Neural cell (in vitro differentiated cells): ENCODE measurements at regions not wholly inside any gene's neighbourhood (a gene's known extent, or its start where the extent isn't known, plus 50 kb on each side); places are given as distances from the start of the nearest gene placed in this dataset.

Experiments used
- H2AFZ ChIP-seq: fragments of 200-600, 300-800 bp; sonication (generic), shearing (Covaris generic); 2 replicates; pipeline ENCODE4 v1.6.0; 2014; ENCODE audit warnings: low read depth, mild to moderate bottlenecking, antibody characterized with exemption, low read length, moderate library complexity
- H3F3A ChIP-seq: fragments of 200-600 bp; shearing (Covaris generic); 2 replicates; pipeline ENCODE4 v1.6.1; 2016; ENCODE audit warnings: mild to moderate bottlenecking, moderate library complexity, mixed read lengths, antibody characterized with exemption, low read length; ENCODE audit not compliant: insufficient read depth, poor library complexity, severe bottlenecking
- H3K27ac ChIP-seq: fragments of 200-600, 300-800 bp; sonication (generic), shearing (Covaris generic); 2 replicates; pipeline ENCODE4 v1.5.1; 2014; ENCODE audit warnings: mild to moderate bottlenecking, low read length, moderate library complexity
- H3K27me3 ChIP-seq: fragments of 300-800, 200-600 bp; sonication (generic), shearing (Covaris generic); 2 replicates; pipeline ENCODE4 v1.6.0; 2014; ENCODE audit warnings: mild to moderate bottlenecking, low read depth, low read length, moderate library complexity; ENCODE audit not compliant: insufficient read depth
- H3K36me3 ChIP-seq: fragments of 300-800, 200-600 bp; sonication (generic), shearing (Covaris generic); 2 replicates; pipeline ENCODE4 v1.5.1; 2014; ENCODE audit warnings: mild to moderate bottlenecking, antibody characterized with exemption, low read length, moderate library complexity; ENCODE audit not compliant: insufficient read depth
- H3K4me2 ChIP-seq: fragments of 300-800, 200-600 bp; sonication (generic), shearing (Covaris generic); 2 replicates; pipeline ENCODE4 v1.6.0; 2014; ENCODE audit warnings: mild to moderate bottlenecking, low read length
- H3K4me3 ChIP-seq: fragments of 300-800, 200-600 bp; sonication (generic), shearing (Covaris generic); 2 replicates; pipeline ENCODE4 v1.5.1; 2014; ENCODE audit warnings: mild to moderate bottlenecking, low read length, moderate library complexity
- H3K79me2 ChIP-seq: fragments of 200-600 bp; shearing (Covaris generic); replicated peaks from 2 replicates; pipeline ENCODE4 v1.6.0; 2014; ENCODE audit warnings: mild to moderate bottlenecking, low read length, moderate library complexity; ENCODE audit not compliant: insufficient read depth
- H3K9ac ChIP-seq: fragments of 300-800, 200-600 bp; sonication (generic), shearing (Covaris generic); 2 replicates; pipeline ENCODE4 v1.6.1; 2016; ENCODE audit warnings: mild to moderate bottlenecking, low read length, mixed read lengths
- H3K9me2 ChIP-seq: fragments of 200-600 bp; shearing (Covaris generic); 2 replicates; pipeline ENCODE4 v1.6.1; 2016; ENCODE audit warnings: mild to moderate bottlenecking, low read length, mixed read lengths; ENCODE audit not compliant: insufficient read depth
- H3K9me3 ChIP-seq: fragments of 200-600, 300-800 bp; sonication (generic), shearing (Covaris generic); 2 replicates; pipeline ENCODE4 v1.6.1; 2016; ENCODE audit warnings: mild to moderate bottlenecking, mixed run types, low read length, moderate library complexity, mixed read lengths
- H4K20me1 ChIP-seq: fragments of 200-600 bp; shearing (Covaris generic); 2 replicates; pipeline ENCODE4 v1.6.1; 2016; ENCODE audit warnings: mild to moderate bottlenecking, mixed run types; ENCODE audit not compliant: insufficient read depth
- EP300 ChIP-seq: fragments of 450-650 bp; conservative IDR thresholded peaks from 2 replicates; pipeline ENCODE4 v1.6.1; 2014; ENCODE audit warnings: antibody characterized with exemption, mild to moderate bottlenecking, moderate library complexity; ENCODE audit not compliant: poor library complexity, severe bottlenecking
- EZH2 ChIP-seq: fragments of 200-600, 300-800 bp; shearing (Covaris generic), sonication (generic); IDR thresholded peaks from 2 replicates; pipeline ENCODE4 v1.6.1; 2014; ENCODE audit warnings: antibody characterized with exemption, low read length, borderline replicate concordance, mild to moderate bottlenecking; ENCODE audit not compliant: insufficient read depth, poor library complexity, severe bottlenecking
- POLR2AphosphoS5 ChIP-seq: IDR thresholded peaks from 2 replicates; pipeline ENCODE4 v1.6.1; 2012
- RAD21 ChIP-seq: fragments of 450-650 bp; conservative IDR thresholded peaks from 2 replicates; pipeline ENCODE4 v1.6.1; 2014; ENCODE audit warnings: antibody characterized with exemption, mild to moderate bottlenecking, moderate library complexity
- SMC3 ChIP-seq: fragments of 450-650 bp; conservative IDR thresholded peaks from 2 replicates; pipeline ENCODE4 v1.6.1; 2014; ENCODE audit warnings: antibody characterized with exemption, mild to moderate bottlenecking, moderate library complexity; ENCODE audit not compliant: poor library complexity
- TAF1 ChIP-seq: IDR thresholded peaks from 2 replicates; pipeline ENCODE4 v1.6.1; 2012; ENCODE audit warnings: low read depth
- TF ChIP-seq, protein P1 (sequence below): IDR thresholded peaks from 2 replicates; pipeline ENCODE4 v1.6.1; 2012; ENCODE audit warnings: borderline replicate concordance

DNA sequence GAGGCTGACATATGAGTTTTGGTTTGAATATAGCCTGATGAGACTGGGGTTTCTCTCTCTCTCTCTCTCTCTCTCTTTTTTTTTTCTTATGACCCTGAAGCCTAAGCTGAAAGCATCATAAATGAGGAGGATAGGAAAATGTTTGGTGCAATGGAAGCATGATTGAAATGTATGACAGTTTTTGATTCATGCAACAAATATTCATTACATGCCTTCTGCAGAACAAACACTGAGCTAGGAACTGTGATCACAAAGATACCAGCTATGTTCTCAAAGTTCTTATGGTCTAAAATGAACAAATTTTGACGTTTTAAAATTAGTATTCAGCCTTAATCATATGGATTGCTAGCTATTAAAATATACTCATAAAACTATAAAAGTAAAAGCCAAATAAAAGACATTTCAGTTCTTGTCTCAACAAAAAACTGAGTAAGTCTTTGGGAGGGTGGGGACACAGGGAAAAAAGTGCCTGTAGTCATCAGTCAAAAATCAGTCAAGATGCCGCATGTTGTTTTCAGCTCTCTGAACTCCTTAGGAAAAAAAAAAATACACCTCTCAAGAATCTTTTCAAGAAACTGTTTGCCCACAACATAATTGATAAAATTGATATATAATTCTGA, 57.2 kb downstream of the NKX6-1 start:
- H4K20me1 ChIP-seq = no peaks in the 10 kb centered on the region
- no peaks in the 10 kb centered on the region for H3K9me2 ChIP-seq
- no peak overlapping the region for H3K4me3 ChIP-seq
- H3K4me2 ChIP-seq = no peak overlapping the region
- no peaks in the 10 kb centered on the region for H3K9me3 ChIP-seq
- TF ChIP-seq EP300 (no peak), RAD21 (no peak), SMC3 (no peak)
- no peaks in the 10 kb centered on the region for H3K27me3 ChIP-seq
- H3K36me3 ChIP-seq = no peaks in the 10 kb centered on the region
- no peak overlapping the region for H2AFZ ChIP-seq
- H3K27ac ChIP-seq = no peak overlapping the region
- no peaks in the 10 kb centered on the region for H3F3A ChIP-seq
- no peaks in the 10 kb centered on the region for H3K79me2 ChIP-seq
- H3K9ac ChIP-seq = no peak overlapping the region

DNA sequence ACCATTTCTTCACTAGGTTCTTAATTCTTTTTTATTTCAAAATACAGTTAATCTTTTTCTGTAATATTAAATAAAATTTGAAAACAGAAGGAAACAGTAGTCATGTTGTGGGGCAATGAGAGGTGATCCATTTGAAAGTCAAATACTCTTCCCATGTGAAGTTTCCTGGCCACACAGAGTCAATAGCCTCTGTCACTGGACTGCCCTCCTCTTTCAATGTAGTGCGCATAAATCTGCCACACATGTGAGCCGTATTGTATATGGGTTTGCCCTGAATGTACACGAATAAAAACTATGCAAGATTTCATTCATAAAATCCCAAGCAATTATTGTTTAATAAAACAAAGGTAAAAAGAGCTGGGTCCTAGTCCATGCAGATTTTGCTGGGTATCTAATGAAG, 59.1 kb downstream of the NKX6-1 start:
- no peak overlapping the region for H3K4me2 ChIP-seq
- H4K20me1 ChIP-seq = no peaks in the 10 kb centered on the region
- H3K36me3 ChIP-seq = no peaks in the 10 kb centered on the region
- no peak overlapping the region for H3K9ac ChIP-seq
- no peaks in the 10 kb centered on the region for H3K9me2 ChIP-seq
- no peak overlapping the region for H3K27ac ChIP-seq
- TF ChIP-seq RAD21 = no peak
- TF ChIP-seq POLR2AphosphoS5 = no peak
- H3K9me3 ChIP-seq = no peaks in the 10 kb centered on the region
- H3F3A ChIP-seq = no peaks in the 10 kb centered on the region
- no peaks in the 10 kb centered on the region for H3K27me3 ChIP-seq
- H3K4me3 ChIP-seq = no peak overlapping the region
- H3K79me2 ChIP-seq = no peaks in the 10 kb centered on the region
- no peak overlapping the region for H2AFZ ChIP-seq

DNA sequence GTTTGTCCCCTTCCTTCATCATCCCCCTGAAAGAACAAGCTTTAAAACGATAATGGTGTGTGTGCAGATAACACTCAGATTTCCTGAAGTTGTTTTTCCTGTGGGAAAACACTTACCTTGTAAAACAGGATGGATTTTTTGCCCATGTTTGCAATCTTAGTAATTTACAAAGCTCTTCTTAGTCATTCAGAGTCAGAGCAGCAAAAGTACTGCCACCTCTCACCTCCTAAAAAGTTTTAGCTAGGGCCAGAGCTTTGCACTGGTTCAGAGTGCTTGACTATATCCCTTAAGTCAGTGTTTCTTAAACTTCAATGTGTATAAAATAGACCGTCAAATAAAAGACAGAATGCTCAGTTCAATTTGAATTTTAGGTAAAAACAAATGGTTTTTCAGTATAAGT, 62.3 kb downstream of the NKX6-1 start:
- no peak overlapping the region for H3K4me3 ChIP-seq
- no peaks in the 10 kb centered on the region for H3K9me3 ChIP-seq
- no peaks in the 10 kb centered on the region for H3K36me3 ChIP-seq
- H3K79me2 ChIP-seq = no peaks in the 10 kb centered on the region
- TF ChIP-seq TAF1 (no peak), EZH2 (no peak), EP300 (no peak), SMC3 (no peak), POLR2AphosphoS5 (no peak)
- TF ChIP-seq, protein P1, sequence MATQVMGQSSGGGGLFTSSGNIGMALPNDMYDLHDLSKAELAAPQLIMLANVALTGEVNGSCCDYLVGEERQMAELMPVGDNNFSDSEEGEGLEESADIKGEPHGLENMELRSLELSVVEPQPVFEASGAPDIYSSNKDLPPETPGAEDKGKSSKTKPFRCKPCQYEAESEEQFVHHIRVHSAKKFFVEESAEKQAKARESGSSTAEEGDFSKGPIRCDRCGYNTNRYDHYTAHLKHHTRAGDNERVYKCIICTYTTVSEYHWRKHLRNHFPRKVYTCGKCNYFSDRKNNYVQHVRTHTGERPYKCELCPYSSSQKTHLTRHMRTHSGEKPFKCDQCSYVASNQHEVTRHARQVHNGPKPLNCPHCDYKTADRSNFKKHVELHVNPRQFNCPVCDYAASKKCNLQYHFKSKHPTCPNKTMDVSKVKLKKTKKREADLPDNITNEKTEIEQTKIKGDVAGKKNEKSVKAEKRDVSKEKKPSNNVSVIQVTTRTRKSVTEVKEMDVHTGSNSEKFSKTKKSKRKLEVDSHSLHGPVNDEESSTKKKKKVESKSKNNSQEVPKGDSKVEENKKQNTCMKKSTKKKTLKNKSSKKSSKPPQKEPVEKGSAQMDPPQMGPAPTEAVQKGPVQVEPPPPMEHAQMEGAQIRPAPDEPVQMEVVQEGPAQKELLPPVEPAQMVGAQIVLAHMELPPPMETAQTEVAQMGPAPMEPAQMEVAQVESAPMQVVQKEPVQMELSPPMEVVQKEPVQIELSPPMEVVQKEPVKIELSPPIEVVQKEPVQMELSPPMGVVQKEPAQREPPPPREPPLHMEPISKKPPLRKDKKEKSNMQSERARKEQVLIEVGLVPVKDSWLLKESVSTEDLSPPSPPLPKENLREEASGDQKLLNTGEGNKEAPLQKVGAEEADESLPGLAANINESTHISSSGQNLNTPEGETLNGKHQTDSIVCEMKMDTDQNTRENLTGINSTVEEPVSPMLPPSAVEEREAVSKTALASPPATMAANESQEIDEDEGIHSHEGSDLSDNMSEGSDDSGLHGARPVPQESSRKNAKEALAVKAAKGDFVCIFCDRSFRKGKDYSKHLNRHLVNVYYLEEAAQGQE = no peak
- H3K27ac ChIP-seq = no peak overlapping the region
- H3K9me2 ChIP-seq = no peaks in the 10 kb centered on the region
- no peaks in the 10 kb centered on the region for H4K20me1 ChIP-seq
- no peak overlapping the region for H3K9ac ChIP-seq
- no peak overlapping the region for H3K4me2 ChIP-seq
- H3K27me3 ChIP-seq = no peaks in the 10 kb centered on the region
- no peaks in the 10 kb centered on the region for H3F3A ChIP-seq
- H2AFZ ChIP-seq = no peak overlapping the region
